Mesendoderm (in vitro differentiated cells): ENCODE measurements at regions not wholly inside any gene's neighbourhood (a gene's known extent, or its start where the extent isn't known, plus 50 kb on each side); places are given as distances from the start of the nearest gene placed in this dataset.

Experiments used
- DNase-seq: peaks from one replicate; pipeline ENCODE4 v3.0.0; 2013
- H2AK5ac ChIP-seq: 2 replicates; pipeline ENCODE4 v1.6.1; 2013; ENCODE audit warnings: low read length, inconsistent platforms
- H2BK120ac ChIP-seq: 2 replicates; pipeline ENCODE4 v1.6.1; 2013; ENCODE audit warnings: low read depth, mild to moderate bottlenecking, low read length, moderate library complexity, mixed read lengths
- H2BK15ac ChIP-seq: replicated peaks from 2 replicates; pipeline ENCODE4 v1.6.1; 2013; ENCODE audit warnings: low read depth, mild to moderate bottlenecking, moderate library complexity
- H2BK5ac ChIP-seq: 2 replicates; pipeline ENCODE4 v1.6.1; 2013; ENCODE audit warnings: low read length, inconsistent platforms
- H3K18ac ChIP-seq: 2 replicates; pipeline ENCODE4 v1.6.1; 2013; ENCODE audit warnings: mild to moderate bottlenecking, low read length, mixed read lengths
- H3K23ac ChIP-seq: one replicate; pipeline ENCODE4 v1.6.1; 2013; ENCODE audit warnings: low read length
- H3K27ac ChIP-seq: 2 replicates; pipeline ENCODE4 v1.5.1; 2013; ENCODE audit warnings: low read depth, mild to moderate bottlenecking, inconsistent platforms, low read length, moderate library complexity
- H3K27me3 ChIP-seq: 2 replicates; pipeline ENCODE4 v1.6.1; 2013; ENCODE audit warnings: low read length, control low read depth, mild to moderate bottlenecking, inconsistent platforms; ENCODE audit not compliant: insufficient read depth, poor library complexity
- H3K36me3 ChIP-seq: 2 replicates; pipeline ENCODE4 v1.6.1; 2013; ENCODE audit warnings: low read length, inconsistent platforms; ENCODE audit not compliant: control insufficient read depth, insufficient read depth
- H3K4ac ChIP-seq: one replicate; pipeline ENCODE4 v1.6.1; 2013; ENCODE audit warnings: low read depth, mild to moderate bottlenecking, low read length, moderate library complexity
- H3K4me1 ChIP-seq: 2 replicates; pipeline ENCODE4 v1.6.1; 2013; ENCODE audit warnings: low read depth, low read length, inconsistent platforms; ENCODE audit not compliant: control insufficient read depth
- H3K4me2 ChIP-seq: 2 replicates; pipeline ENCODE4 v1.6.1; 2013; ENCODE audit warnings: low read length
- H3K4me3 ChIP-seq: 2 replicates; pipeline ENCODE4 v1.5.1; 2013; ENCODE audit warnings: mild to moderate bottlenecking, low read length
- H3K56ac ChIP-seq: one replicate; pipeline ENCODE4 v1.6.1; 2013; ENCODE audit warnings: low read length
- H3K79me1 ChIP-seq: 2 replicates; pipeline ENCODE4 v1.6.1; 2013; ENCODE audit warnings: low read length, inconsistent platforms
- H3K79me2 ChIP-seq: 2 replicates; pipeline ENCODE4 v1.6.1; 2013; ENCODE audit warnings: mild to moderate bottlenecking, low read length; ENCODE audit not compliant: control insufficient read depth, insufficient read depth
- H3K9ac ChIP-seq: 2 replicates; pipeline ENCODE4 v1.6.1; 2013; ENCODE audit warnings: low read length, inconsistent platforms
- H4K5ac ChIP-seq: one replicate; pipeline ENCODE4 v1.6.1; 2013; ENCODE audit warnings: low read length
- H4K8ac ChIP-seq: one replicate; pipeline ENCODE4 v1.6.1; 2013; ENCODE audit warnings: low read depth, mild to moderate bottlenecking, control low read depth, low read length, moderate library complexity
- WGBS: extraction: QIAGEN DNeasy Blood & Tissue Kit; methylation state at CpG from one replicate; pipeline ENCODE4 v1.1.7; 2013; ENCODE audit warnings: low lambda C conversion rate, missing lambda C conversion rate; ENCODE audit not compliant: insufficient coverage; ENCODE audit errors: extremely low coverage; 5-methylcytosine and 5-hydroxymethylcytosine counted together

DNA sequence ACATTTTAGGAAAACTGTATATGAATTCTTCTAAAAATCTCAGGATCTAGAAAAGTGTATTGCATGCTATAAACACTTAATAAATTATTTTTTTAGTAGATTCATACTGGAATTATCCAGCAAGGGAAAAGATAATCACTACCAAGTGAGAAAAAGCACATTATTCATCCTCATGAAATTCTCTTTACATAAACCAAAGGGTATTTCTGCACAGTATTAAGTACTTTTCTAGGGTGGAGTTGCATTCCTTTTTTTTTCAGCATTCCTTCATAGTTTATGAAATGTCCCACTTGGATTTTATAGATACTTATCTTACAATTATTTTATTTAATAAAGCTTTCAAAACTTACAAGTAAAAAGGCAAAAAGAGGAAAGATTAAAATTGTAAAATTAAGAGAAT is 403.3 kb downstream of the HGF start:
- H3K4me2 ChIP-seq, result no peak overlapping the region
- no peaks in the 10 kb centered on the region for H3K4me1 ChIP-seq
- no peaks in the 10 kb centered on the region for H3K27me3 ChIP-seq
- no peak overlapping the region for H2BK5ac ChIP-seq
- H3K18ac ChIP-seq, result no peak overlapping the region
- H3K23ac ChIP-seq, result no peak overlapping the region
- no peak overlapping the region for H2AK5ac ChIP-seq
- no peak overlapping the region for H2BK120ac ChIP-seq
- no peaks in the 10 kb centered on the region for H3K79me2 ChIP-seq
- H3K4ac ChIP-seq, result no peak overlapping the region
- no peak overlapping the region for H3K56ac ChIP-seq
- no peaks in the 10 kb centered on the region for H3K36me3 ChIP-seq
- no peak overlapping the region for H4K8ac ChIP-seq
- no peak overlapping the region for H4K5ac ChIP-seq
- no peak overlapping the region for H2BK15ac ChIP-seq
- no peak overlapping the region for H3K4me3 ChIP-seq
- no peak for DNase-seq
- no peak overlapping the region for H3K9ac ChIP-seq
- H3K79me1 ChIP-seq, result no peaks in the 10 kb centered on the region
- H3K27ac ChIP-seq, result no peak overlapping the region

DNA sequence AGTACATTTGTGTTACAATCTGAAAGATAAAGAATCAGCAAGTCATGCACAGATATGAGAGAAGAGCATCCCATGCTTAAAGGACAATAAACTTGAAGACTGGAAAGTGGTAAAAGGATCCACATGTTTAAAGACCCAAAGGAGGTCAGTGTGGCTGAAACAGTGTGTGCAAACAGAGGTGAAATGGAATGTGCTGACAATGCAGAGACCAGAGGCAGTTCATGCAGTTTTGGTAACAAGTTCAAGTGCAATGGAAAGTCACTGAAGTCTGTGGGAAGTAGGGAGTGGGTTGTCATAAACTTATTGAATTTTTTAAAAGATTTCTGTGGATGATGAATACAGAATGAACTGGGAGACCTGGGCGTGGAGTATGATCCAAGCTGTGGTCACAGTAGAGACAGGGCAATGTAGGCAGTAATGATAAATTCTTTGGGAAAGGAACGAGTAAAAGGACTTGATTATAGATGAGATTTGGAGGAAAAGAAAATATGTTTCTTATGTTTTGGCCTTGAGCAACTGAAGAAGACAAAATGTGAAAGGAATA is 408.0 kb downstream of the HGF start:
- no peaks in the 10 kb centered on the region for H3K27me3 ChIP-seq
- no peak overlapping the region for H3K18ac ChIP-seq
- no peak overlapping the region for H3K9ac ChIP-seq
- DNase-seq, result peak; percentile 16
- H3K23ac ChIP-seq, result no peak overlapping the region
- no peaks in the 10 kb centered on the region for H3K4me1 ChIP-seq
- H3K4me3 ChIP-seq, result no peak overlapping the region
- no peak overlapping the region for H2BK15ac ChIP-seq
- no peak overlapping the region for H3K27ac ChIP-seq
- no peak overlapping the region for H3K4me2 ChIP-seq
- no peaks in the 10 kb centered on the region for H3K79me1 ChIP-seq
- no peak overlapping the region for H3K56ac ChIP-seq
- no peak overlapping the region for H3K4ac ChIP-seq
- no peak overlapping the region for H4K5ac ChIP-seq
- H4K8ac ChIP-seq, result no peak overlapping the region
- H3K79me2 ChIP-seq, result no peaks in the 10 kb centered on the region
- H2BK120ac ChIP-seq, result no peak overlapping the region
- no peaks in the 10 kb centered on the region for H3K36me3 ChIP-seq
- no CpG with 5 or more reads among the region's 2 CpGs for WGBS
- H2BK5ac ChIP-seq, result no peak overlapping the region
- H2AK5ac ChIP-seq, result no peak overlapping the region

DNA sequence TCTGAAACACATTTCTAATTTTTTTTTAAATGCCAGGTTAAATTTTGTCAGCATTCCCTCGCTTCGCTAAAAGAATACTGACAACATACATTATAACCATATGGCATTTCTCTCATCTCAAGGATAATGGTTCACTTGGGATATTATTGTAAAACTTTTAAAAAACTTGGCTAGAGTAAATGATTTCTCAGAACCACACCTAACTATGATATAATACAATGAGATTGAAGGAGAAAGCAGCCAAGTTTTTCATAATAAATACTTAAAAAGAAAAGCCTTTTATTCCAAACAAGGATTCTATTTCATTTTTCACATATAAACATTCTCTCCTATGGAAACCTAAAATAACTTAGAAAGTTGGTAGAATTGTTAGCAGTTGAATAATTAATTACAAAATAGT is 413.9 kb downstream of the HGF start:
- no CpG with 5 or more reads among the region's 2 CpGs for WGBS

DNA sequence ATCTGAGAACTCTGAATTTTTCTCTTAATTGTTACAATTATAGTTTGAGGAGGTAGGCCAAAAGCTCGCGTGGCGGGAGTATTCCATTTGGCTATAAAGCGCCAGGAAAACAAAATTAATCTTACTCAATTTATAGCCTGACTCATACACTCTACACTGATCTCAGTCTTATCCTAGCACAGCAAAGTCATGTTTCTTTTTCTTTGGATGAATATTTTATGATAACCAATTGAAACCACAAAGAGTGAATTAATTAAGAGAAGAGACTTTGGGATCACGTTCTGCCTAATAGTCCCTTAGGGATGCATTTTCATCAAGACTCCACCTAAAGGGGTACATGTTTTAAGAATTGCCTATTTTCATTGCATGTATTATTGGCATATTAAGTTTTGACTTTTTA is 420.8 kb downstream of the HGF start:
- H4K8ac ChIP-seq, result no peak overlapping the region
- DNase-seq, result no peak
- no peak overlapping the region for H3K4me3 ChIP-seq
- H3K18ac ChIP-seq, result no peak overlapping the region
- no peak overlapping the region for H2BK15ac ChIP-seq
- H3K23ac ChIP-seq, result no peak overlapping the region
- no peaks in the 10 kb centered on the region for H3K4me1 ChIP-seq
- H4K5ac ChIP-seq, result no peak overlapping the region
- H3K56ac ChIP-seq, result no peak overlapping the region
- no peak overlapping the region for H3K4me2 ChIP-seq
- H3K27me3 ChIP-seq, result no peaks in the 10 kb centered on the region
- no peak overlapping the region for H3K9ac ChIP-seq
- H2BK5ac ChIP-seq, result no peak overlapping the region
- H3K27ac ChIP-seq, result no peak overlapping the region
- no peak overlapping the region for H2BK120ac ChIP-seq
- H3K4ac ChIP-seq, result no peak overlapping the region
- H3K79me2 ChIP-seq, result no peaks in the 10 kb centered on the region
- WGBS, result no CpG with 5 or more reads among the region's 5 CpGs
- no peak overlapping the region for H2AK5ac ChIP-seq
- H3K79me1 ChIP-seq, result no peaks in the 10 kb centered on the region
- no peaks in the 10 kb centered on the region for H3K36me3 ChIP-seq

More for the DNA sequence above, 413.9 kb downstream of the HGF start:
- H4K8ac ChIP-seq, result no peak overlapping the region
- H3K4me1 ChIP-seq, result no peaks in the 10 kb centered on the region
- H3K4ac ChIP-seq, result no peak overlapping the region
- no peak overlapping the region for H3K18ac ChIP-seq
- H2BK15ac ChIP-seq, result no peak overlapping the region
- no peaks in the 10 kb centered on the region for H3K79me1 ChIP-seq
- no peaks in the 10 kb centered on the region for H3K36me3 ChIP-seq
- no peak for DNase-seq
- H3K79me2 ChIP-seq, result no peaks in the 10 kb centered on the region
- H2BK5ac ChIP-seq, result no peak overlapping the region
- H2BK120ac ChIP-seq, result no peak overlapping the region
- no peak overlapping the region for H4K5ac ChIP-seq
- no peak overlapping the region for H3K56ac ChIP-seq
- no peak overlapping the region for H3K27ac ChIP-seq
- no peak overlapping the region for H3K4me3 ChIP-seq
- H3K9ac ChIP-seq, result no peak overlapping the region
- H2AK5ac ChIP-seq, result no peak overlapping the region
- no peaks in the 10 kb centered on the region for H3K27me3 ChIP-seq
- H3K23ac ChIP-seq, result no peak overlapping the region
- no peak overlapping the region for H3K4me2 ChIP-seq

DNA sequence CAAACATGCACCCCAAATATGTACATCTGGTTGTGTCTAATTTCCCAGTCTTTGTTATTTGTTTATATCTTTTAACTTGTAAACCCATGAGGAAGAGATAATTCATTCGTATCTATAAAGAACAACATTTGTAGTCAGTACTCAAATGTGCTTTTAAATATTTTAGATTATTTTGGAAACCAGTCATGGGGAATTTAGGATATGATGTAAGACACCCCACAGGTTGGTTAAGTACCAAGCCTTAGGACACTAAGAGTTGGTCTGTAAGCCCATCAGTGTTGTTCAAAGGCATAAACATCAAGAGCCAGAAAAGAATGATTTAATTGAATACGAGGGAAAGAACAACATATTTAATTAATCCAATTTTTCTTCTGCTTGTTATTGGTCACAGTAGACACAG is 421.1 kb upstream of the SEMA3C start:
- no peaks in the 10 kb centered on the region for H3K36me3 ChIP-seq
- no peaks in the 10 kb centered on the region for H3K79me2 ChIP-seq
- H2BK120ac ChIP-seq, result no peak overlapping the region
- no peaks in the 10 kb centered on the region for H3K27me3 ChIP-seq
- WGBS, result no CpG with 5 or more reads among the region's 2 CpGs
- no peak overlapping the region for H2BK15ac ChIP-seq
- no peak overlapping the region for H3K4me2 ChIP-seq
- DNase-seq, result no peak
- H3K4me1 ChIP-seq, result no peaks in the 10 kb centered on the region
- no peak overlapping the region for H3K9ac ChIP-seq
- no peak overlapping the region for H3K4me3 ChIP-seq
- no peak overlapping the region for H2BK5ac ChIP-seq
- no peak overlapping the region for H3K23ac ChIP-seq
- H4K5ac ChIP-seq, result no peak overlapping the region
- no peak overlapping the region for H3K56ac ChIP-seq
- H4K8ac ChIP-seq, result no peak overlapping the region
- no peak overlapping the region for H3K4ac ChIP-seq
- H3K27ac ChIP-seq, result no peak overlapping the region
- H3K79me1 ChIP-seq, result no peaks in the 10 kb centered on the region
- H2AK5ac ChIP-seq, result no peak overlapping the region
- no peak overlapping the region for H3K18ac ChIP-seq

DNA sequence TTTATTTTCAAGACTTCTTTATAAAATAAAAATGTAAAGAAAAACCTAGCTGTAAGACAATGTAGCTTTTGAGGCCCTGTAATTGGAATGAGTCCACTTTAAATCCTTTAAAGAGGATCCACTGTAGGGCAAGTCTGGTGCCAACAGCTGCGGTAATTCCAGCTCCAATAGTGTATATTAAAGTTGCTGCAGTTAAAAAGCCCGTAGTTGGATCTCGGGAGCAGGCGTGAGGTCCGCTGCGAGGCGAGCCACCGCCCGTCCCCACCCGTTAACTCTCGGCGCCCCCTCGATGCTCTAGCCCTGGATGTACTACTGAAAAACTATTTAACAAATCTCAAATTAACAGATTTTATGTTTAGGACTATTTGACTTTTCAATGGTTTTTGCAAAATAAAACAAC is 414.7 kb upstream of the SEMA3C start:
- no peak overlapping the region for H3K9ac ChIP-seq
- H3K36me3 ChIP-seq, result no peaks in the 10 kb centered on the region
- no peak overlapping the region for H3K4ac ChIP-seq
- no peak overlapping the region for H3K4me3 ChIP-seq
- no peaks in the 10 kb centered on the region for H3K79me2 ChIP-seq
- DNase-seq, result no peak
- H3K56ac ChIP-seq, result no peak overlapping the region
- H2BK120ac ChIP-seq, result no peak overlapping the region
- no peak overlapping the region for H3K27ac ChIP-seq
- H2BK15ac ChIP-seq, result no peak overlapping the region
- no peak overlapping the region for H2BK5ac ChIP-seq
- no peak overlapping the region for H3K18ac ChIP-seq
- no peaks in the 10 kb centered on the region for H3K27me3 ChIP-seq
- H4K8ac ChIP-seq, result no peak overlapping the region
- H4K5ac ChIP-seq, result no peak overlapping the region
- no peak overlapping the region for H2AK5ac ChIP-seq
- WGBS, result no CpG with 5 or more reads among the region's 13 CpGs
- no peaks in the 10 kb centered on the region for H3K79me1 ChIP-seq
- H3K23ac ChIP-seq, result no peak overlapping the region
- H3K4me1 ChIP-seq, result no peaks in the 10 kb centered on the region
- H3K4me2 ChIP-seq, result no peak overlapping the region
